ENCODE measurements at regions not wholly inside any gene's neighbourhood (a gene's known extent, or its start where the extent isn't known, plus 50 kb on each side); places are given as distances from the start of the nearest gene placed in this dataset.

DNA sequence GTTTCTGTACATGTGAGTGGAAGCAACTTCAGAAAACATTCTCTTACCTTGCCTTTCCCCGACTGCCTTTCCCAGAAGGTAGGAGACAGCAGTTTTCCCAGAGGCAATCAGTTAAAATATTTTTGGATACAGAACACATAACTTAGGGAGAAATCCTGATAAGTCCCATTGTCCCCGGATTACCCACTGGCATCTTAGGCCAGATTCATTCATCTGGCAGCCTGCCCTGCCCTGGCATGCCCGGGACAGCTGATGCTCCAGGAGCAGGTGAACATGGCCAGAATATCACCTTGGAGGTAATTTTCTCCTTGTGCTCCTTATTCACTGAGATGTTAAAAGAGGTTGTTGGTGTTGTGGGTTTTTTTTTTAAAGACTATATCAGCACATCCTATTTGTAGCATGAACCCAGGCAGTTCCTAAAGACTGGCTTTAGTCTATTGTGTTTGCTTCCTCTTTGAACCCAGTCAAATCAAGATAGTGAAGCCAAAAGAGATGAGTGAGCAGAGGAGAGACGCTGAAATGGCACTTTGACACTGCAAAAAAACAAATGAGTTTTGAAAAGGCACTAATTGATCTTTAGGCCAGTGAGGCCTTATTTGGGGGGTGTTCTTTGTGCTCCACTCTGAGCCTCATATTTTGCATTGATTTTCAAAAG lies 139.6 kb downstream of the PLPP3 start (continued):
- TF ChIP-seq NKRF (conservative IDR thresholded peaks at IDR 0.05) (no peak), SREBF1 (IDR thresholded peaks at IDR 0.05; ENCODE audit: low read length) (no peak), ZNF274 (IDR thresholded peaks at IDR 0.05; ENCODE audit: insufficient read depth, insufficient read length) (no peak), GATAD2B (conservative IDR thresholded peaks at IDR 0.05; ENCODE audit: low read depth) (no peak), TCF12 (IDR thresholded peaks at IDR 0.05; ENCODE audit: low read depth, low read length) (no peak), HDAC6 (IDR thresholded peaks at IDR 0.05; ENCODE audit: unreplicated experiment) (no peak), TCF3 (IDR thresholded peaks at IDR 0.05; ENCODE audit: borderline replicate concordance, insufficient read depth, low read depth, low read length) (no peak), ATF7 (IDR thresholded peaks at IDR 0.05; ENCODE audit: low read depth) (no peak), HCFC1 (IDR thresholded peaks at IDR 0.05; ENCODE audit: low read length) (no peak), EED (IDR thresholded peaks at IDR 0.05; ENCODE audit: low read depth) (no peak)
- TF ChIP-seq, protein P1, sequence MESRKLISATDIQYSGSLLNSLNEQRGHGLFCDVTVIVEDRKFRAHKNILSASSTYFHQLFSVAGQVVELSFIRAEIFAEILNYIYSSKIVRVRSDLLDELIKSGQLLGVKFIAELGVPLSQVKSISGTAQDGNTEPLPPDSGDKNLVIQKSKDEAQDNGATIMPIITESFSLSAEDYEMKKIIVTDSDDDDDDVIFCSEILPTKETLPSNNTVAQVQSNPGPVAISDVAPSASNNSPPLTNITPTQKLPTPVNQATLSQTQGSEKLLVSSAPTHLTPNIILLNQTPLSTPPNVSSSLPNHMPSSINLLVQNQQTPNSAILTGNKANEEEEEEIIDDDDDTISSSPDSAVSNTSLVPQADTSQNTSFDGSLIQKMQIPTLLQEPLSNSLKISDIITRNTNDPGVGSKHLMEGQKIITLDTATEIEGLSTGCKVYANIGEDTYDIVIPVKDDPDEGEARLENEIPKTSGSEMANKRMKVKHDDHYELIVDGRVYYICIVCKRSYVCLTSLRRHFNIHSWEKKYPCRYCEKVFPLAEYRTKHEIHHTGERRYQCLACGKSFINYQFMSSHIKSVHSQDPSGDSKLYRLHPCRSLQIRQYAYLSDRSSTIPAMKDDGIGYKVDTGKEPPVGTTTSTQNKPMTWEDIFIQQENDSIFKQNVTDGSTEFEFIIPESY (IDR thresholded peaks at IDR 0.05) = no peak
